ENCODE measurements at regions not wholly inside any gene's neighbourhood (a gene's known extent, or its start where the extent isn't known, plus 50 kb on each side); places are given as distances from the start of the nearest gene placed in this dataset.
"Not testable (repeated sequence)": the region's sequence is repeated elsewhere in the genome, so short reads cannot be mapped to it uniquely, and the experiment has no call there.

GRCh38 chr3:127520993-127521392 is 69.5 kb downstream of the TPRA1 start:
- DNase-seq: no peak

GRCh38 chr3:127518456-127519081 is 72.0 kb downstream of the TPRA1 start:
- no peak for DNase-seq

- no peak for DNase-seq
Measured at GRCh38 chr3:127512256-127512655, 78.3 kb downstream of the TPRA1 start.

GRCh38 chr3:127501177-127501576 is 89.4 kb downstream of the TPRA1 start:
- DNase-seq: no peak

- no peak for DNase-seq
Measured at GRCh38 chr3:127497676-127498075, 92.9 kb downstream of the TPRA1 start.

- DNase-seq: no peak
Measured at GRCh38 chr3:127497166-127497565, 93.4 kb downstream of the TPRA1 start.

GRCh38 chr3:127495821-127496655 is 94.5 kb downstream of the TPRA1 start:
- DNase-seq: no peak

- no peak for DNase-seq
Measured at GRCh38 chr3:127493924-127494646, 96.4 kb downstream of the TPRA1 start.

GRCh38 chr3:127492426-127492825 is 98.1 kb downstream of the TPRA1 start:
- DNase-seq: no peak

- DNase-seq: no peak
Measured at GRCh38 chr3:127491909-127492308, 98.6 kb downstream of the TPRA1 start.

GRCh38 chr3:127491323-127491722 is 99.2 kb downstream of the TPRA1 start:
- DNase-seq: no peak

GRCh38 chr3:127491024-127491305 is 99.6 kb downstream of the TPRA1 start:
- DNase-seq: not testable (repeated sequence)

- DNase-seq: no peak
Measured at GRCh38 chr3:127490271-127491023, 100.1 kb downstream of the TPRA1 start.

- no peak for DNase-seq
Measured at GRCh38 chr3:127489357-127489756, 101.2 kb downstream of the TPRA1 start.

GRCh38 chr3:127488740-127489139 is 101.8 kb downstream of the TPRA1 start:
- no peak for DNase-seq

GRCh38 chr3:127488141-127488672 is 102.3 kb downstream of the TPRA1 start:
- DNase-seq: no peak

- no peak for DNase-seq
Measured at GRCh38 chr3:127487196-127487595, 103.3 kb downstream of the TPRA1 start.

- DNase-seq: no peak
Measured at GRCh38 chr3:127486321-127486944, 104.1 kb downstream of the TPRA1 start.

- no peak for DNase-seq
Measured at GRCh38 chr3:127485396-127486170, 105.0 kb downstream of the TPRA1 start.

GRCh38 chr3:127484601-127485388 is 105.7 kb downstream of the TPRA1 start:
- DNase-seq: no peak
